ENCODE measurements at regions not wholly inside any gene's neighbourhood (a gene's known extent, or its start where the extent isn't known, plus 50 kb on each side); places are given as distances from the start of the nearest gene placed in this dataset.

- Mint-ChIP-seq H3K36me3 (ENCODE audit: low read depth) (no peaks in the 10 kb centered on the region), H3K27me3 (ENCODE audit: low read depth) (no peaks in the 10 kb centered on the region), H3K4me1 (no peaks in the 10 kb centered on the region), H3K27ac (ENCODE audit: unreplicated experiment) (no peak overlapping the region), H3K4me3 (no peak overlapping the region), H3K9me3 (peaks cover 3% of the 10 kb centered on the region)
- DNase-seq (ENCODE audit: low read depth, low spot score), result no peak
- no peak for TF ChIP-seq CTCF (conservative IDR thresholded peaks at IDR 0.05)
Observed at GRCh38 chr11:128227466-128227865, 359.9 kb downstream of the ETS1 start.

- Mint-ChIP-seq H3K27me3 (ENCODE audit: low read depth) (no peaks in the 10 kb centered on the region), H3K4me3 (no peak overlapping the region), H3K36me3 (ENCODE audit: low read depth) (no peaks in the 10 kb centered on the region), H3K27ac (ENCODE audit: unreplicated experiment) (no peak overlapping the region), H3K9me3 (no peaks in the 10 kb centered on the region), H3K4me1 (no peaks in the 10 kb centered on the region)
- TF ChIP-seq CTCF (conservative IDR thresholded peaks at IDR 0.05), result no peak
- no peak for DNase-seq (ENCODE audit: low read depth, low spot score)
Observed at GRCh38 chr11:128226106-128226716, 361.1 kb downstream of the ETS1 start.

- H3K36me3 Mint-ChIP-seq (ENCODE audit: low read depth), result no peaks in the 10 kb centered on the region
- H3K4me1 Mint-ChIP-seq, result no peaks in the 10 kb centered on the region
- no peaks in the 10 kb centered on the region for H3K9me3 Mint-ChIP-seq
- no peak for TF ChIP-seq CTCF (conservative IDR thresholded peaks at IDR 0.05)
- DNase-seq (ENCODE audit: low read depth, low spot score), result no peak
- no peak overlapping the region for H3K27ac Mint-ChIP-seq (ENCODE audit: unreplicated experiment)
- H3K27me3 Mint-ChIP-seq (ENCODE audit: low read depth), result no peaks in the 10 kb centered on the region
- H3K4me3 Mint-ChIP-seq, result no peak overlapping the region
Observed at GRCh38 chr11:128222245-128222884, 365.0 kb downstream of the ETS1 start.

- Mint-ChIP-seq H3K9me3 (no peaks in the 10 kb centered on the region), H3K27me3 (ENCODE audit: low read depth) (no peaks in the 10 kb centered on the region), H3K36me3 (ENCODE audit: low read depth) (no peaks in the 10 kb centered on the region), H3K27ac (ENCODE audit: unreplicated experiment) (peak overlapping the region; percentile 38), H3K4me3 (no peak overlapping the region), H3K4me1 (no peaks in the 10 kb centered on the region)
- TF ChIP-seq CTCF (conservative IDR thresholded peaks at IDR 0.05), result no peak
- no peak for DNase-seq (ENCODE audit: low read depth, low spot score)
Observed at GRCh38 chr11:128219731-128220120, 367.6 kb downstream of the ETS1 start.

GRCh38 chr11:128216198-128216597 lies 371.2 kb downstream of the ETS1 start:
- H3K9me3 Mint-ChIP-seq, result no peaks in the 10 kb centered on the region
- TF ChIP-seq CTCF (conservative IDR thresholded peaks at IDR 0.05), result no peak

More at GRCh38 chr11:128216198-128216597, 371.2 kb downstream of the ETS1 start:
- Mint-ChIP-seq H3K36me3 (ENCODE audit: low read depth) (no peaks in the 10 kb centered on the region), H3K27ac (ENCODE audit: unreplicated experiment) (no peak overlapping the region), H3K27me3 (ENCODE audit: low read depth) (no peaks in the 10 kb centered on the region), H3K4me1 (no peaks in the 10 kb centered on the region), H3K4me3 (no peak overlapping the region)
- DNase-seq (ENCODE audit: low read depth, low spot score), result no peak

All from neural crest cell (in vitro differentiated cells).